HCT116 (cell line): ENCODE measurements at regions not wholly inside any gene's neighbourhood (a gene's known extent, or its start where the extent isn't known, plus 50 kb on each side); places are given as distances from the start of the nearest gene placed in this dataset.

ENCODE experiments used
- ATAC-seq: fragments of 200-7000 bp; cut with Tn5 transposase; 2 replicates; pipeline ENCODE4 v1.9.1; 2020; ENCODE audit warnings: mild to moderate bottlenecking, moderate library complexity
- BruUV-seq: library from RNA; stranded (reverse); fragments of 400-500 nt; replicated peaks from 2 replicates; lab custom pipeline; 2021; lab: Mats Ljungman, UMichigan
- CTCF ChIA-PET: fragments of 300-600 bp; sonication (Branson Sonifier 250); formaldehyde crosslinking; loops from one replicate; lab custom pipeline; 2021; ENCODE audit warnings: antibody characterized with exemption; lab: Charles Lee
- POLR2A ChIA-PET: fragments of 300-600, 350-600 bp; sonication (Branson Sonifier 250); formaldehyde crosslinking; loops from one replicate; lab custom pipeline; 2021; ENCODE audit warnings: antibody characterized with exemption; lab: Charles Lee
- RAD21 ChIA-PET, 2 experiments: fragments of 300-600 bp; sonication (Branson Sonifier 250); formaldehyde crosslinking; loops; one replicate each; lab custom pipeline; 2023; ENCODE audit warnings: low total read pairs in 2 of 2; ENCODE audit not compliant: uncharacterized antibody in 2 of 2, unreplicated experiment in 2 of 2, low non-redundant PET in 1 of 2; lab: Charles Lee
- DNase-seq: peaks from one replicate; pipeline ENCODE4 v3.0.0-alpha.2; 2010; ENCODE audit warnings: low read depth, low spot score
- H2AFZ ChIP-seq: fragments of 200-600 bp; shearing (Covaris generic), sonication (generic); 2 replicates; pipeline ENCODE4 v1.6.1; 2017; ENCODE audit warnings: low read depth, mixed run types, mixed read lengths, antibody characterized with exemption, low read length; ENCODE audit not compliant: poor library complexity, severe bottlenecking
- H3K27ac ChIP-seq: 2 replicates; pipeline ENCODE4 v1.5.1; 2012; ENCODE audit warnings: low read depth, low read length
- H3K27me3 ChIP-seq: fragments of 200-600 bp; sonication (generic); 2 replicates; pipeline ENCODE4 v1.6.1; 2016; ENCODE audit warnings: mixed run types, low read length, mixed read lengths; ENCODE audit not compliant: insufficient read depth
- H3K36me3 ChIP-seq, 2 experiments: fragments of 200-500 bp in 1 of 2; fragments of 200-600 bp in 1 of 2; sonication (Bioruptor generic) in 1 of 2; sonication (generic) in 1 of 2; 2 replicates each; pipeline versions ENCODE4 v1.5.1 to v1.6.1; 2014 to 2016; ENCODE audit warnings: low read length in 2 of 2, inconsistent platforms in 1 of 2, mixed read lengths in 1 of 2, mixed run types in 1 of 2; ENCODE audit not compliant: insufficient read depth in 2 of 2, control insufficient read depth in 1 of 2
- H3K4me1 ChIP-seq, 2 experiments: fragments of 200-600 bp in 1 of 2; sonication (generic) in 1 of 2; 2 replicates each; pipeline versions ENCODE4 v1.5.1 to v1.6.1; 2012 to 2017; ENCODE audit warnings: low read length in 2 of 2, inconsistent platforms in 1 of 2, mild to moderate bottlenecking in 1 of 2, mixed read lengths in 1 of 2, mixed run types in 1 of 2, moderate library complexity in 1 of 2; ENCODE audit not compliant: insufficient read depth in 2 of 2, control insufficient read depth in 1 of 2
- H3K4me2 ChIP-seq: fragments of 200-600 bp; sonication (generic); 2 replicates; pipeline ENCODE4 v1.6.1; 2017; ENCODE audit warnings: mixed run types, low read length, mixed read lengths
- H3K4me3 ChIP-seq, 2 experiments: fragments of 200-600 bp in 1 of 2; sonication (generic) in 1 of 2; replicated peaks in 1 of 2; 2 replicates each; pipeline ENCODE4 v1.5.1; 2011 to 2016; ENCODE audit warnings: low read length in 2 of 2, control low read depth in 1 of 2, low read depth in 1 of 2, mild to moderate bottlenecking in 1 of 2, mixed read lengths in 1 of 2, mixed run types in 1 of 2
- H3K79me2 ChIP-seq: fragments of 200-600 bp; sonication (generic); 2 replicates; pipeline ENCODE4 v1.6.1; 2017; ENCODE audit warnings: mild to moderate bottlenecking, mixed run types, low read length, moderate library complexity, mixed read lengths; ENCODE audit not compliant: insufficient read depth
- H3K9ac ChIP-seq: fragments of 200-600 bp; sonication (generic); 2 replicates; pipeline ENCODE4 v1.6.1; 2016; ENCODE audit warnings: low read length, mixed read lengths
- H3K9me2 ChIP-seq: fragments of 200-600 bp; sonication (generic), shearing (Covaris generic); 2 replicates; pipeline ENCODE4 v1.6.1; 2017; ENCODE audit warnings: mixed run types, mild to moderate bottlenecking, moderate library complexity; ENCODE audit not compliant: insufficient read depth
- H3K9me3 ChIP-seq, 2 experiments: fragments of 200-500 bp in 1 of 2; fragments of 200-600 bp in 1 of 2; sonication (Bioruptor generic) in 1 of 2; sonication (generic) in 1 of 2; 2 replicates each; pipeline ENCODE4 v1.6.1; 2014 to 2017; ENCODE audit warnings: low read length in 2 of 2, mixed read lengths in 2 of 2, inconsistent platforms in 1 of 2, low read depth in 1 of 2, mild to moderate bottlenecking in 1 of 2, mixed run types in 1 of 2, moderate library complexity in 1 of 2; ENCODE audit not compliant: control insufficient read depth in 1 of 2, insufficient read depth in 1 of 2
- H4K20me1 ChIP-seq: fragments of 200-600 bp; sonication (generic), shearing (Covaris generic); 2 replicates; pipeline ENCODE4 v1.6.1; 2017; ENCODE audit warnings: mixed run types, mild to moderate bottlenecking, moderate library complexity; ENCODE audit not compliant: insufficient read depth
- ATF3 ChIP-seq: IDR thresholded peaks from 2 replicates; pipeline ENCODE4 v1.6.1; 2012
- CBX3 ChIP-seq: IDR thresholded peaks from 2 replicates; pipeline ENCODE4 v1.6.1; 2012; ENCODE audit warnings: low read depth
- CEBPB ChIP-seq: IDR thresholded peaks from 2 replicates; pipeline ENCODE4 v1.6.1; 2012; ENCODE audit warnings: low read depth
- ELF1 ChIP-seq: IDR thresholded peaks from 2 replicates; pipeline ENCODE4 v1.6.1; 2012; ENCODE audit warnings: low read depth, borderline replicate concordance
- FOSL1 ChIP-seq: IDR thresholded peaks from 2 replicates; pipeline ENCODE4 v1.6.1; 2012; ENCODE audit warnings: low read depth
- JUND ChIP-seq: IDR thresholded peaks from 2 replicates; pipeline ENCODE4 v1.6.1; 2012
- MAX ChIP-seq: IDR thresholded peaks from 2 replicates; pipeline ENCODE4 v1.6.1; 2012
- POLR2A ChIP-seq: IDR thresholded peaks from 2 replicates; pipeline ENCODE4 v1.7.0; 2011; ENCODE audit warnings: borderline replicate concordance; ENCODE audit not compliant: insufficient read depth, insufficient read length; ENCODE audit errors: extremely low read depth
- POLR2AphosphoS5 ChIP-seq: IDR thresholded peaks from 2 replicates; pipeline ENCODE4 v1.6.1; 2011; ENCODE audit warnings: mild to moderate bottlenecking, low read depth, low read length, moderate library complexity
- RAD21 ChIP-seq: IDR thresholded peaks from 2 replicates; pipeline ENCODE4 v1.6.1; 2012; ENCODE audit warnings: low read depth, mild to moderate bottlenecking
- SIN3A ChIP-seq: IDR thresholded peaks from 2 replicates; pipeline ENCODE4 v1.6.1; 2012; ENCODE audit warnings: low read depth
- SP1 ChIP-seq: IDR thresholded peaks from 2 replicates; pipeline ENCODE4 v1.6.1; 2012; ENCODE audit warnings: low read depth
- SRF ChIP-seq: IDR thresholded peaks from 2 replicates; pipeline ENCODE4 v1.6.1; 2012; ENCODE audit warnings: low read depth
- ZBTB33 ChIP-seq: IDR thresholded peaks from 2 replicates; pipeline ENCODE4 v1.6.1; 2011; ENCODE audit warnings: mild to moderate bottlenecking, low read length, moderate library complexity; ENCODE audit not compliant: insufficient replicate concordance; ENCODE audit errors: extremely low read depth
- ZNF274 ChIP-seq: fragments of 200-500 bp; sonication (Bioruptor generic); IDR thresholded peaks from 2 replicates; pipeline ENCODE4 v1.6.1; 2014; ENCODE audit warnings: mild to moderate bottlenecking, low read depth, low read length, inconsistent platforms
- intact Hi-C: fragments of 100-400 bp; cut with micrococcal nuclease; formaldehyde crosslinking; loops from 2 replicates; pipeline ENCODE4 v1.10.0; 2022
- TF ChIP-seq, protein P1 (sequence below): IDR thresholded peaks from 2 replicates; pipeline ENCODE4 v1.6.1; 2012; ENCODE audit warnings: low read depth
- TF ChIP-seq, protein P2 (sequence below), 3 experiments: fragments of 200-600 bp in 1 of 3; sonication (generic) in 1 of 3; IDR thresholded peaks in 2 of 3; conservative IDR thresholded peaks in 1 of 3; 2 replicates each; pipeline ENCODE4 v1.5.1; 2012 to 2017; ENCODE audit warnings: low read depth in 2 of 3, low read length in 2 of 3, antibody characterized with exemption in 1 of 3, borderline replicate concordance in 1 of 3, control low read depth in 1 of 3, mild to moderate bottlenecking in 1 of 3, mixed read lengths in 1 of 3, mixed run types in 1 of 3, moderate library complexity in 1 of 3; ENCODE audit not compliant: insufficient read depth in 1 of 3

GRCh38 chr2:128737546-128737826, 418.8 kb upstream of the HS6ST1 start:
- H3K27ac ChIP-seq, result no peak overlapping the region
- ATAC-seq (no peak), DNase-seq (no peak)
- H3K36me3 ChIP-seq, result no peaks in the 10 kb centered on the region
- no peaks in the 10 kb centered on the region for H3K9me3 ChIP-seq
- H2AFZ ChIP-seq, result no peak overlapping the region
- no peak overlapping the region for H3K4me3 ChIP-seq
- no peaks in the 10 kb centered on the region for H3K9me2 ChIP-seq
- no peaks in the 10 kb centered on the region for H4K20me1 ChIP-seq
- no peak overlapping the region for H3K4me2 ChIP-seq
- TF ChIP-seq RAD21, result no peak
- no peak for TF ChIP-seq SP1
- TF ChIP-seq POLR2A, result no peak
- TF ChIP-seq, protein P1, sequence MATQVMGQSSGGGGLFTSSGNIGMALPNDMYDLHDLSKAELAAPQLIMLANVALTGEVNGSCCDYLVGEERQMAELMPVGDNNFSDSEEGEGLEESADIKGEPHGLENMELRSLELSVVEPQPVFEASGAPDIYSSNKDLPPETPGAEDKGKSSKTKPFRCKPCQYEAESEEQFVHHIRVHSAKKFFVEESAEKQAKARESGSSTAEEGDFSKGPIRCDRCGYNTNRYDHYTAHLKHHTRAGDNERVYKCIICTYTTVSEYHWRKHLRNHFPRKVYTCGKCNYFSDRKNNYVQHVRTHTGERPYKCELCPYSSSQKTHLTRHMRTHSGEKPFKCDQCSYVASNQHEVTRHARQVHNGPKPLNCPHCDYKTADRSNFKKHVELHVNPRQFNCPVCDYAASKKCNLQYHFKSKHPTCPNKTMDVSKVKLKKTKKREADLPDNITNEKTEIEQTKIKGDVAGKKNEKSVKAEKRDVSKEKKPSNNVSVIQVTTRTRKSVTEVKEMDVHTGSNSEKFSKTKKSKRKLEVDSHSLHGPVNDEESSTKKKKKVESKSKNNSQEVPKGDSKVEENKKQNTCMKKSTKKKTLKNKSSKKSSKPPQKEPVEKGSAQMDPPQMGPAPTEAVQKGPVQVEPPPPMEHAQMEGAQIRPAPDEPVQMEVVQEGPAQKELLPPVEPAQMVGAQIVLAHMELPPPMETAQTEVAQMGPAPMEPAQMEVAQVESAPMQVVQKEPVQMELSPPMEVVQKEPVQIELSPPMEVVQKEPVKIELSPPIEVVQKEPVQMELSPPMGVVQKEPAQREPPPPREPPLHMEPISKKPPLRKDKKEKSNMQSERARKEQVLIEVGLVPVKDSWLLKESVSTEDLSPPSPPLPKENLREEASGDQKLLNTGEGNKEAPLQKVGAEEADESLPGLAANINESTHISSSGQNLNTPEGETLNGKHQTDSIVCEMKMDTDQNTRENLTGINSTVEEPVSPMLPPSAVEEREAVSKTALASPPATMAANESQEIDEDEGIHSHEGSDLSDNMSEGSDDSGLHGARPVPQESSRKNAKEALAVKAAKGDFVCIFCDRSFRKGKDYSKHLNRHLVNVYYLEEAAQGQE, result no peak
- TF ChIP-seq SIN3A, result no peak
- no peak for TF ChIP-seq POLR2AphosphoS5
- no peak for TF ChIP-seq ELF1
- no peak for TF ChIP-seq FOSL1
- TF ChIP-seq, protein P2, sequence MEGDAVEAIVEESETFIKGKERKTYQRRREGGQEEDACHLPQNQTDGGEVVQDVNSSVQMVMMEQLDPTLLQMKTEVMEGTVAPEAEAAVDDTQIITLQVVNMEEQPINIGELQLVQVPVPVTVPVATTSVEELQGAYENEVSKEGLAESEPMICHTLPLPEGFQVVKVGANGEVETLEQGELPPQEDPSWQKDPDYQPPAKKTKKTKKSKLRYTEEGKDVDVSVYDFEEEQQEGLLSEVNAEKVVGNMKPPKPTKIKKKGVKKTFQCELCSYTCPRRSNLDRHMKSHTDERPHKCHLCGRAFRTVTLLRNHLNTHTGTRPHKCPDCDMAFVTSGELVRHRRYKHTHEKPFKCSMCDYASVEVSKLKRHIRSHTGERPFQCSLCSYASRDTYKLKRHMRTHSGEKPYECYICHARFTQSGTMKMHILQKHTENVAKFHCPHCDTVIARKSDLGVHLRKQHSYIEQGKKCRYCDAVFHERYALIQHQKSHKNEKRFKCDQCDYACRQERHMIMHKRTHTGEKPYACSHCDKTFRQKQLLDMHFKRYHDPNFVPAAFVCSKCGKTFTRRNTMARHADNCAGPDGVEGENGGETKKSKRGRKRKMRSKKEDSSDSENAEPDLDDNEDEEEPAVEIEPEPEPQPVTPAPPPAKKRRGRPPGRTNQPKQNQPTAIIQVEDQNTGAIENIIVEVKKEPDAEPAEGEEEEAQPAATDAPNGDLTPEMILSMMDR (IDR thresholded peaks at IDR 0.05 in 2 of 3, conservative IDR thresholded peaks at IDR 0.05 in 1 of 3; ENCODE audit: borderline replicate concordance in 1 of 3, insufficient read depth in 1 of 3, low read depth in 2 of 3, low read length in 2 of 3), result no peak
- no peak for TF ChIP-seq ZNF274
- TF ChIP-seq CEBPB, result no peak
- no peak for TF ChIP-seq CBX3
- no peak for TF ChIP-seq SRF
- TF ChIP-seq ZBTB33, result no peak
- TF ChIP-seq JUND, result no peak
- no peak for TF ChIP-seq MAX
- no peak for TF ChIP-seq ATF3
- RAD21 ChIA-PET, result no interaction called here
- BruUV-seq, result no TSS peak
- CTCF ChIA-PET, result no interaction called here
- no peak overlapping the region for H3K9ac ChIP-seq
- H3K4me1 ChIP-seq, result no peaks in the 10 kb centered on the region
- H3K27me3 ChIP-seq, result peaks cover 13% of the 10 kb centered on the region; the same call in 1 of the 2 replicates
- intact Hi-C loops, result loop anchor here (2.0 to 5.0 kb wide), 2 partner anchors 1111 to 1185 kb away; no protein-coding TSS in a partner anchor
- POLR2A ChIA-PET, result no interaction called here
- no peaks in the 10 kb centered on the region for H3K79me2 ChIP-seq
